Thyroid gland (tissue), 4 donors: ENCODE measurements at regions not wholly inside any gene's neighbourhood (a gene's known extent, or its start where the extent isn't known, plus 50 kb on each side); places are given as distances from the start of the nearest gene placed in this dataset.
A peak's percentile ranks its signal among the peaks of the same experiment; 100 is the strongest.

Source experiments
- CTCF ChIP-seq, 6 experiments: fragments of 200-600 bp in 3 of 6; fragments of 450-650 bp in 3 of 6; sonication (generic) in 3 of 6; IDR thresholded peaks; one replicate each; pipeline ENCODE4 v1.5.1; 2016 to 2019; ENCODE audit warnings: antibody characterized with exemption in 6 of 6, mild to moderate bottlenecking in 2 of 6, inconsistent platforms in 1 of 6, moderate library complexity in 1 of 6
- POLR2A ChIP-seq, 2 donors: fragments of 450-650 bp; IDR thresholded peaks; one replicate each; pipeline ENCODE4 v1.6.1; 2017; ENCODE audit warnings: antibody characterized with exemption in 2 of 2, mild to moderate bottlenecking in 2 of 2, moderate library complexity in 1 of 2

GRCh38 chr1:39129514-39129913 is 75.0 kb upstream of the MACF1 start:
- peak in 3 of 6 experiments; percentile 10 to 18 (median 15) for TF ChIP-seq CTCF (IDR thresholded peaks at IDR 0.05)
- no peak for TF ChIP-seq POLR2A (IDR thresholded peaks at IDR 0.05)
